ENCODE measurements at regions not wholly inside any gene's neighbourhood (a gene's known extent, or its start where the extent isn't known, plus 50 kb on each side); places are given as distances from the start of the nearest gene placed in this dataset.

DNA sequence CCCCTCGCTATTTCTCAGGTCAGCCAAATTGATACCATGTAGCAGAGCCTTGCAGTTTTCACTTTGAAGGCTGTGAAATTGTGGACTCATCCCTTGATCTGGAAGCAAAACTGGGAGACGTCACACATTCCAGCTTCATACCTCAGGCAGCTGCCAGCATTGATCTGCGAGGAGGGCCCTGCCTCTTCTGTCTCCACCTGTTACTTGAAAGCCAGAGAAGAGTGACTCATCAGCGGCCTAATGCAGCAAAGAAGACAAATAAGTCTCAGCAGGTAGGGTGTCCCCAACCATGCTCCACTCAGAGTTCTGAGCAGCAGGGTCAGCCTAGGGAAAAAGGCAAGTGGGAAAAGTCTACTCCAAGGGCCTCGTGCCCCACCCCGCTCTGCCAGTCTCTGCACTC, 69.4 kb upstream of the BMP2 start:
- TF ChIP-seq JUND (IDR thresholded peaks at IDR 0.05): no peak
- TF ChIP-seq, protein P1, sequence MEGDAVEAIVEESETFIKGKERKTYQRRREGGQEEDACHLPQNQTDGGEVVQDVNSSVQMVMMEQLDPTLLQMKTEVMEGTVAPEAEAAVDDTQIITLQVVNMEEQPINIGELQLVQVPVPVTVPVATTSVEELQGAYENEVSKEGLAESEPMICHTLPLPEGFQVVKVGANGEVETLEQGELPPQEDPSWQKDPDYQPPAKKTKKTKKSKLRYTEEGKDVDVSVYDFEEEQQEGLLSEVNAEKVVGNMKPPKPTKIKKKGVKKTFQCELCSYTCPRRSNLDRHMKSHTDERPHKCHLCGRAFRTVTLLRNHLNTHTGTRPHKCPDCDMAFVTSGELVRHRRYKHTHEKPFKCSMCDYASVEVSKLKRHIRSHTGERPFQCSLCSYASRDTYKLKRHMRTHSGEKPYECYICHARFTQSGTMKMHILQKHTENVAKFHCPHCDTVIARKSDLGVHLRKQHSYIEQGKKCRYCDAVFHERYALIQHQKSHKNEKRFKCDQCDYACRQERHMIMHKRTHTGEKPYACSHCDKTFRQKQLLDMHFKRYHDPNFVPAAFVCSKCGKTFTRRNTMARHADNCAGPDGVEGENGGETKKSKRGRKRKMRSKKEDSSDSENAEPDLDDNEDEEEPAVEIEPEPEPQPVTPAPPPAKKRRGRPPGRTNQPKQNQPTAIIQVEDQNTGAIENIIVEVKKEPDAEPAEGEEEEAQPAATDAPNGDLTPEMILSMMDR (IDR thresholded peaks at IDR 0.05 in 2 of 3, conservative IDR thresholded peaks at IDR 0.05 in 1 of 3; ENCODE audit: borderline replicate concordance in 1 of 3, insufficient read depth in 1 of 3, low read depth in 2 of 3, low read length in 2 of 3): no peak
- no peak for TF ChIP-seq POLR2AphosphoS5 (IDR thresholded peaks at IDR 0.05; ENCODE audit: low read depth, low read length)
- no peak for TF ChIP-seq SIN3A (IDR thresholded peaks at IDR 0.05; ENCODE audit: low read depth)
- TF ChIP-seq POLR2A (IDR thresholded peaks at IDR 0.05; ENCODE audit: borderline replicate concordance, extremely low read depth, insufficient read depth, insufficient read length): no peak
- TF ChIP-seq, protein P2, sequence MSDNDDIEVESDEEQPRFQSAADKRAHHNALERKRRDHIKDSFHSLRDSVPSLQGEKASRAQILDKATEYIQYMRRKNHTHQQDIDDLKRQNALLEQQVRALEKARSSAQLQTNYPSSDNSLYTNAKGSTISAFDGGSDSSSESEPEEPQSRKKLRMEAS (IDR thresholded peaks at IDR 0.05): no peak
- TF ChIP-seq EZH2 (IDR thresholded peaks at IDR 0.05): no peak
- no peak for TF ChIP-seq CBX3 (IDR thresholded peaks at IDR 0.05; ENCODE audit: low read depth)
- TF ChIP-seq TCF7L2 (IDR thresholded peaks at IDR 0.05; ENCODE audit: borderline replicate concordance, extremely low read depth, insufficient read depth, insufficient read length): no peak

Measured in HCT116 (cell line).